HG03060 (cell line): ENCODE measurements at regions not wholly inside any gene's neighbourhood (a gene's known extent, or its start where the extent isn't known, plus 50 kb on each side); places are given as distances from the start of the nearest gene placed in this dataset.

Source experiments
- ATAC-seq: cut with Tn5 transposase; IDR thresholded peaks from one replicate; pipeline ENCODE4 v1.9.1; 2021; ENCODE audit warnings: low read depth, moderate number of reproducible peaks; ENCODE audit not compliant: unreplicated experiment

DNA sequence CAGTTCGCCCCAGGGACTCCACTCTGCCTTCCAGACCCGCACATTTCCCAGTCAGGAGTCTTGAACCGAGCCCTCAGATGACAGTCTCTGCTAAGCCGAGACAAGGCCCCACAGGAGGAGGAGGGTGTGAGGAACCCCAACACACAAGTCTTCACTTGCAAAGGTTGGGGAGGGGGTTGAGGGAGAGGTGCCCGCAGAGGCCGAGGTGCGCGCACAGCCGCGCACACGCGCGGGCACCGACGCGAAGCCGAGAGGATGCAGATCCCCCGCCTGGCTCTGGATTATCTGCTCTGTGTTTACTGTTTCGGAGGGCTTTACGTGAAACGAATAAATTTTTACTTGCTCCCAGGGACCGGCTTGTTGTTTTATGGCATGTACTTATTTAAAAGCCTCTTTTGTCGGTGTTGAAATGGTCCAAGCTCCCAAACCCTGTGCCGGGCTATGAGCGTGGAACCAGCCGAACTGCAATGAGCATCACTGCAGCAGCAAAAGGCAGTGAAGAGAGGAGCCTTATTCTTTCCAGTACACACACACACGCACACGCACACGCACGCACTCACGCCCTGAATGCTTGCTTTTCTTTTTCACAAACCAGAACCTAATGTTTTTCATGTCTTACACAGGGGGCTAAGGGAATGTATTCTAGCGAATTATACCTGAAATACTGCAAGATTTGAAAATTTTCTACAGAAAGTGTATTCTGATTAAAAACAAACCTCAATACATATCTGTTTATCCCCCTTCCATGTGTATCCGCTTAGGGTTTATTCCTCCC, 297.7 kb downstream of the PARP8 start:
- ATAC-seq = no peak

DNA sequence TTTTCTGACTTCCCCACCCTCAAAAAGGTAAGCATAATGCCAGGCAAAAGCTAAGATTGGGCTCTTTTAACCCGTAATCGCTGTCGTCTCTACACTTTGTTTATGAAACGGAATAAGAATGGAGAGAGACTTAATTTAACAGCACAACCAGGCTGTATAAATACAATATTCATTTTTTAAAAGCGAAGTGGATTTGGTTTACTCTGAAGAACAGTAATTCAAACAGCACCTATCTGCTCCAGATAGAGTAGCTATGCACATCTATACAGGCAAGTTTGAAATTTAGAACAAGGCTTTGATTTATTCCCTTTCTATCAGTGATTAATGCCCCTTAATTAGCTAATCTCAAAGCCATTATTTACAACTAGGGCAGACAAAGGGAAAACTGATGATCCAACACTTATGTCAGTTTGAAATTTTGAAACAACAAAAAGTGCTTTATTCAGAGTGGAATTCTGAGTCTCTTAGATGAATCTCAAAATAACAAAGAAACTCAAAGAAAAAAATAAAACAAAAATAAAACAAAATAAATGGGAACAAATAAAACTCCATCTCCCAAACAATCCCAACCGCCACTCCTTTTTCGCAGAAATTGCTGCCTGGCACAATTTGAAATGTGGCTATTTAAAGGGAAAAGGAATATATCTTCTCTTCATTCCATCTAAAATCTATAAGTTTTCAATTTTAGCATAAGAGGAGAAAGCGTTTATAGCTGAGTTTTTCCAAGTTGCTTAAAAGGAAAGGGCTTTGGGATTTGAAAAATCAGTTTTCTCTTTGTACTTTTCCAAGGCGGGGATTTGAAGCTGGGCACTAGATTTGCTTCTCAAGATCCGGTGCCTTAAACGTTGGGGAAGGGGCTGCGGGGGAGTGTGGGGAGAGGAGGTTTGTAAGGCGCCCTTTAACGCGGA, 298.6 kb downstream of the PARP8 start:
- no peak for ATAC-seq

DNA sequence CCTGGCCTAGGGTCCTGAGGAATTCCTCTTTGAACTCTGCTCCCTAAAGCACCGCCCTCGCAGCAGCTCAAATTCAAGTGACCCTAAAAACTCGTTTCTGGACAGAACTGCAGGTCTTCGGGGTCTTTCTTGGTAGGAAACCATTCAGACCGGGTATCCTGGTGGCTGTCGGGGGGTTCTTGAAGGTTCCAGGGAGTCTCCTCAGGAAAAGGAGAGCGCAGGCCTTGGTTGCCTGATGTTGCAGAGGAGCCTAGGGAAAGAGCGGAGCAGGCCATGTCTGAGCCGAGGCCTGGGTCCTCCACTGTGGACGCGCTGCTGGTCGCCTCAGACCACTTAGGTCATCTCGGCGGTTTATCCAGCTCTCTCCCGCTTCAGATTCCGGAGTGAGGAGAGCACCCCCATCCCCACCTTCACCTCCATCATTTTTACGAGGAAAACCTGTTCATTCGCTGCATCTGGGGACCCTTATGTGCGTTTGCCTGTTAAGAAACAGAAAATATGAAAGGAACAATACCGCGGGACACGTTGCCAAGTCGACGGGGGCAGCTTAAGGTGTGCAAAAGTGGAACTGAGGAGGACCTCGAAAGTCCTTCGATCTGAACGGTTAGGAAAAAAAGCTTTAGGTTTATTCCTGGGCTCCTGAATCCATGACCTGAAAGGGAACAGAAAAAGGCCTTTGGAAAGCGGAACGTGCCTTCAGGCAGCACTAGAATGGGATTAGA, 299.4 kb downstream of the PARP8 start:
- ATAC-seq = no peak

DNA sequence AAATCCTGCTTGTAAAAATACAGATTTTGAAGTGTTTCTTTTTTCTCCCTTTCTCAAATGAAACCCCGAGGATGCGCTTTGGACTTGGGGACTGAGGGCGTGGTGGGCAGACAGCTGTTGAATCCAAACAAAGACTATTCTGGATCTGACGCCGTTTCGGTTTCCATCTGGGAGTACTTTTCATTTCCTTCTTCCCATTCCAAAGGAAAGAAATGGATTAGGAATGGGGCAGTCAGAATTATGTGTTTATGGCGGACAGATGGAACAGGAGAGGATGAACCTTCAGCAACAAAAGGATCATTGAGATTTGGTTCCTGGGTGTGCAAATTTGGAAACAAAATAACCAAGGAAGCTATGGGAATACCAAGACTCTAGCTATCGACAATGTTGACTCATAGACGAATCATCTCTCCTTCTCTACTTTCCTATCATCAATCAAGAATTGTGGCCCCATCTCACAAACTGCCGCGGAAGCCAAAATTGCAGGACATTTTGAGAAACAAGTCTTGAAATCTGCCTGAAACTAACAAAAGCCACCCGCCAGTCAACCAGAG, 300.6 kb downstream of the PARP8 start:
- ATAC-seq = no peak

DNA sequence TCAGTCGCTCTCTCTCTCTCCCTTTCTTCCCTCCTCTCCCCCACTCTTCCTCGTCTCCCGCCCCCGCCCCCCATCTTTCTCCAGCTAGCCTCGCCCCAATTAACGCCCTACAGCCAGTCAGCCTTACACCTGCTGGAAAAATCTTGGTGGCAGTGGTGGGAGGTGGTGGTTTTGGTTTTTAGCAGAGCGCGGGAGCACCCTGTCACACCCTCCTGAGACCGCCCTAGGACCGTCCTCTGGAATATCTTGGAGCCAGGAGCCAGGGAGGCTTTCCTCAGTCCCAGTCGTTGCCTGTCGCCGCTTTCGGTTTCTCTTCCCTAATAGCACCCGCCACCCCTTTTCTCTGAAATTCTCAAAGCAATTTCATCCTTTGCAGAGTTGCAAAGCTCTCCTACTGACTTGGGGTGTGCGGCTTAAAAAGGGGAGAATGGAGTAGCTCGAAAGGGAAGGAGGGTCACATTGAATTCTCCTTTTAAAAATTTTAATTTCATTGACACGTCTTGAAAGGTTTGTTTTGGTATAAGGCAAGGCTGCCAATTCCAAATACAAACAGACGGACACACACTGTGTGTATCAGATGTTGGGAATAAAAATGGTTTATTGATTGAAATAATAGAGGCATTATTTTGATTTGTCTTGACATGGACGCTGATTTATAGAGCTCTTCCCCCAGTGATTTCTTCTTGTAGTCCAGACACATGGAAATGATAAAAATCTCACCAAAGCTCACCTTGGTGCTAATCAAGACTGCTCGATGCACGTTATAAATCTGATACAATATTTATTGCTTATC, 301.3 kb downstream of the PARP8 start:
- no peak for ATAC-seq

DNA sequence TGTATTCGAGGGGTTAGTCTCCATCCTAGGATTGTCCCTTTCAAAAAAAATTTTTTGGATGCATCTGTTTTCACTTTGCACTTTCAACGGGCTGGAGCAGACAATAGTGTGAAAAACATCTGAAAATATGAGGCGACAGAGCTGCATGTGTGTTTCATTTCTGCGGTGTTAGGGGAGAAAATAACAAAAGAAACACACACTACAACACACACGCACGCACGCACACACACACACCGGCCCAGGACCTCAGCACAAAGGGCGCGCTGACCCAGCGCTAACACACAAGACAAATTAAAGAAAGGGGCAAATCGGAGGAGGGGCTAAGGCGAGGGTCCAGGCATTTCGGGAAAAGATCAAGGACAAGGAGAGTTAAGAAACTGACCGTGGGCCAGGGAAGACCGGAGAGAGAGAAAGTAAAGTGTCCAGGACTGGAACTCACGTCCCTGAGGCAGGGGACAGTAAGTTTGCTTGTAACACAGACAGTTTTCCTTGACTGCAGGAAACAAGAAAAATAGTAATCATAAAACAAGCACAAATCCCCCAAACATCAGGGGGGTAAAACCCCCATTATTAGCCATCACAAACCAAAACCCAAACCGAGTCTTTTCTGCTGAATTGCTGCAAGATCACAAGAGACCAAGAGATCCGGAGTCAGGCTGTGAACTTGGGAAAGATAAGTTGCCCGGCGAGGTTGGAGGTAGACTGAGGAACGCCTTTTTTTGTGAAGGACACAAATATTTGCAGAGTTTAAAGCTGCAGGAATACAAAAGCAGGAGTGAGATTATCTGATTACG, 302.1 kb downstream of the PARP8 start:
- no peak for ATAC-seq

DNA sequence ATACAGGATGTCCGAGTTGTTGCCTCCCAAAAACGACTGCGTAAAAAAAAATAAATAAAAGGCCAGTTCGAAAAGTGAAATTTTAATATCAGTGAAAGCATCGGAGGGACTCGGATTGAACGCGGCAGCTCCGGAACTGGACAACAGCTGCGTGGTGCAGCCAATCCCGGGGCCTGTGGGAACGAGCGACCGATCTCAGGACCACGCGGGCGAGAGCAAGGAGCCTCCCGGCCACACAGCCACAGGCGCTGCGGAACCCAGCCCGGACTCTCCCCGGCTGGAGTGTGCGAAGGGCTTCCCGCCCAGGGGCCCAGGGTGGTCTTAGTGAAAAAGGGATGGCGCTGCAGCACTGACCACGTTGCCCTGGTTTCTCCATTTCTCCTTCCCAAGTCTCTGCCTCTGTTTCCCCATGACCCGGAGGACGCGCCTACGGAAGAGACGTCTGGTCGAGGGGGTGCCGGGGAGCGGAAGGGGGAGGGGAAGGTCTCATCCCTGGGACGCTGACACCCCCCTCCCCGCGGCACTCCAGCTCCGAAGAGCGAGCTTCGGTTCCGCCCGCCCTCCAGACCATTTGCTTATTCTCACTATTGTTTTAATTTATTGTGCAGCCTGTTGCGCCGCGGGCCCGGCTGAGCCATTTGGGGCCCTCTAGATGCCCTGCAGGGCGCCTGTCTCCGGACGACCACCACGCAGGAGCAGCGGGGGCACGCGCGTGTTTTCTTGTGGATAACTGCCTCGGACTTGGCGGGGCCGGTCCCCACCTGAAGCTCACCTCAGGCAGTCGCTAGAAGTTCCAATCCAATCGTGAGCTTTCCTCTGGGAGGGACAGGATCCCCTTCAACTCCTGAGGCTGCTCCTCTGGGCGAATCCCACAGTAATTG, 303.0 kb downstream of the PARP8 start:
- no peak for ATAC-seq

DNA sequence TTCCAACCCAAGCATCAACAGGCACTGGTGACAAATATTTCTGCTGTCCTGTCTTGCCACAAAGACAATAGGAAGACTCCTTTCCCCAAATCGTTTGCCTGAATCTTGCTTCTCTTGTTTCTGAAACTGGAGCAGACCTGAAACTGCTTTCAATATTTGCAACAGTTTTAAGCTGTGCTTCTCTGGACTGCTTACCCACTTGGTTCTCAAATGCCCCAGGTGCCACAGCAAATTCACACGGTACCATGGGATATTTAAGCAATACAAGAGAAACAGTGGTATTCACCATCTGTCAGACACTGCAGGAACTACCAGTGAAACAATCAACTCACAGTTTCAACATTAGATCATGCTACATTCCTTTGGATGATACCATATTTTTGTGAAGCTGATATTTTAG, 309.4 kb downstream of the PARP8 start:
- ATAC-seq = no peak

DNA sequence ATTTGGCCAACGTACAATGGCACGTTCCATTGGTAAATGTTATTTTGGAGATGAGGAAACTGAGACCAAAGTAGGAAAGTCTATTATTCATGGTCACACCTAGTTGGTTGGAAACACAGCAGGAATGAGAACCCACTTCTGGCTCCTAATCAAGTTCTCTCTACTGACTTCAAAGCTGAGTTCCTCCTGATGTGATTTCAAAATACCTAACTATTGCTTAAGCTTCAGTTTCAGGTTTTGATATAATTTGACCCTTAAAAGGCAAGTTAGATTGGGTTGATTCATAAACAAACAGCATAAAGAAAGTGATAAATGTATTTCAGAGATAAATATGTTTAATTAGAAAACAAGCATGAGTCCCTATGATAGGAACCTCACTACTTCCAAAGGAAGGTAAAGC, 312.5 kb downstream of the PARP8 start:
- ATAC-seq = no peak

DNA sequence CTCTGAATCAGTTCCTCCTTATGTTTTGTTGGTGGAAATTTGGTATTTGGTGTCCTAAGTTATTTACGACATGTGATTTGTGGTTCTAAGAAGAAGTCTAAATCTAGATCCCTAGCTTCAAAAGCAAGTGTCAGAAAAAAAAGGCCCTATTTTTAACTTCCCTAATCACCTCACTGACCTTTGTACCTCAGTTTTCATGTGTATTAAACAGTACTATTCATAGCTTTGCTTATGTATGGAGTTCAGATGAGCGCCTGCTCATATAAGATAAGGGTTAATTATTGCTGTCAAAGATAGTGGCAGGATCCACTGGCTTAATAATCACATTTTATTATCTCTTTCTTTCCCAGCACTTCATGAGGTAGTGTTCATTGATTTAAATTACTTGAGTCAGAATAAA, 318.2 kb downstream of the PARP8 start:
- no peak for ATAC-seq

DNA sequence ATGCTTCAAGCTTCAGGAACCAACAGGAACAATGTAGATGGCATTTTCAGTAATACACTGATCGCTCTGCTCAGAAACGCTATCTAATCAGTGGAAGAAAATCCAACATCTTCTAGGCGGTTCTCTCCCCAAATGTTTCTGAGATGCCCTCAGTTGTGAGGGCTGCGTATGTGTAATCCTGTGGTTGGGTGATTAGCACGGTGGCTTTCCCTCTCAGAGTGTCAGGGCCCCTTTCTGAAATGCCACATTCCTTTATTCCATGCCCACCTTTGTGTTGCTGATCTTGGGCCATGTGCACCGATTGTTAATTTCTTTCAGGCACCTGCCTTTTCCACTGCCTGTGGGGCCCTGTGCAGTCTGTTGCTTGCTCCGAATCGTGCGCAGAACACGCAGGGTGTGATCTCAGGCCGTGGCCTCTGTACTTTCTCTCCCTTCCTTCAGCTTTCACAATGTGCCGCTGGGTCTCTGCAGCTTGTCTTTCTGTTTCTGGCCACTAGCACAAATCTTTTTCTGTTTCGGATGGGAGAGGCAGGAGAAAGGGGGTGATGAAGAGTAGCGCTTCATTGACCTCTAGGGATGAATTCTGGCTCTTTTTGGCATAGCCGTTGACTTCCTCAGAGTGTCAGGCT, 324.0 kb downstream of the PARP8 start:
- no peak for ATAC-seq

DNA sequence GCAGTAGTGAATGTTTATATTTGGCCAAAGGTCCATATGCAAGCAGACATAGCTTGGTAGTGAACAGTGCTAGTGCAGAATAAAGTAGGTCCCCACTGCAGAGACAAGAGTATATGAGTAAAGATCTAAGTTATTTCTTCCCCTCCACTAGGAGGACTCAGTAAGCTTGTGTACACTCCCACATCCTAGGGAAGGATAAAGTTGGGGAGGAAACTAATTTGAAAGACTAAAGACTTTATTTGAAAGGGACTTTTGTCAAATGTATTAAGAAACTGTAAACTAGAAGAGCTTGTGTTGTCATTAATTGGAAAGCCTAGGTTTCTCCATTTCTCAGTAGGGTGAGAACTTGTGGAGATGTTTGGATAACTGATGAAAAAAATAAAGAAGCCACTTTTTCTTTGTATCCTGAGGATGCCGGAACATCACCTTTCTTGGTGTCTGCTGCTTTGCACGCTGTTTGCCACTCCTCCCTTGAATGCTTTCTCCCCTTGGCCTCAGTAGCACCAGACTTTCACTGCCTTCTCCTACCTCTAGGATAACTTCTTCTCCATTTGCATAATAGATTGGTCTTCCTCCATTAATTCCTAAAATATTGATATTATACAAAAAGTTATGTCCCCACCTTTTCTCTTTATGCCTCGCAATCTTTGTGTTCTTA, 329.0 kb downstream of the PARP8 start:
- ATAC-seq = no peak

DNA sequence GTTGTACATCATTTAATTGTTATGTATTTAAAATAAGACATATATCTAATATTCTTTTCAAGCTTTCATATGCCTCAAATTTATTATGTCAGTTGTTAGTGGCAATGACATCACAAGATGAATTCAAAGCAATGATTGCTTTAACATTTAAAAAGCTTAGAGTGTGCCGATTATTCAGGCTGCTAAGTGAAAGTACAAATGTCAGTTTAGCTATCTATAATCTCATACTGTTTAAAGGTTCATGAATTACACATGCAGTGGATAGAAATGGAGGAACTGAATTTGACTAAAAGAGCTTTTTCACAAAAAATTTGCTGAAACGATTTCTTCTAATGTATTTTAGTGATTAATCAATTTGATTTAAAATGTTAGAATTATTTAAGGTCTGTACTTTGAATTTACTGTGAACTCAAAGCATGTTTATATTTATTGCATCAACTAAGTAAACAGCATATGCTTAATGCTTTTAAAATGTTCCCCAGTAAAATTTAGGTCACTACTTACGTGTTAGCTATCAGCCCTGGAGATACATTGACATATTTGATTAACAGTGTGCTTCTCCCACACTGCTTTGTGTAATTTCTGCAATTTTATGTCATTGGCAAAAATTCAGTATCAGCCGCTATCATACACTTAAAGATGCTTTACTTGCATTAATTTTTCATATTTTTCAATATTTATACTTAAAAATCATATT, 334.9 kb downstream of the PARP8 start:
- no peak for ATAC-seq

DNA sequence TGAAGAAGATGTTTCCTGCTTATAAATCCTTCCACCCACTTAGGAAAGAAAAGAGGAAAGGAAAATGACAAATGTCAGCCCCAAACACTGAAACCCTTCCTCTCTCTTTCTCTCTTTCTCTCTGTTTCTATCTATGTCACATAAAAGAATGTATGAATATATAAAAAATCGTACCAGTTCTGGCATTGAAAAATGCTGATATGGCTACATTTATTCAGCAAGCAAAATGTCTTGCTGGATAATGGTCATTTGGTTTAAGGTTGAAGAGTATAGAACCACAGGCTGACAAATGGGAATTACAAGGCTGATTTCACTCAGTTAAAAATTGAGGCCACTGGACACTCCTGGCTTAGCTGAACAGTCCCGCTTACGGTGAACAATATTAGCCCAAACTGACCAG, 335.9 kb downstream of the PARP8 start:
- no peak for ATAC-seq

DNA sequence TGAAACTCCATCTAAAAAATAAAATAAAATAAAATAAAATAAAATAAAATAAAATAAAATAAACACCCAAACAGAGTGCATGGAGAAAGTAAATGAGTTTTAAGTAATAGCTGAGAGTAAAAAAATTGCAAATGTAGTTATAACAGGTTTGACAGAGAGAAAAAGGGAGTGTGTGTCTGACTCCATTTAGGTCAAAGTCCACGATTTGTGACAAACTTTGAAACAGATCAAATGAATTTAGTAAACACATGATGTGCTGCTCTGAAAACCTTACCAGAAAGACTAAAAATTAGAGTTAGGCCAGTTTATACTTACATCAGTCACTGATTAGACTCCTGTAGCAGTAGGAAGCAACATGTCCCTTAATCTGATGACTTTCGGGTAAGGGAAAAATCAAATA, 346.6 kb downstream of the PARP8 start:
- no peak for ATAC-seq

DNA sequence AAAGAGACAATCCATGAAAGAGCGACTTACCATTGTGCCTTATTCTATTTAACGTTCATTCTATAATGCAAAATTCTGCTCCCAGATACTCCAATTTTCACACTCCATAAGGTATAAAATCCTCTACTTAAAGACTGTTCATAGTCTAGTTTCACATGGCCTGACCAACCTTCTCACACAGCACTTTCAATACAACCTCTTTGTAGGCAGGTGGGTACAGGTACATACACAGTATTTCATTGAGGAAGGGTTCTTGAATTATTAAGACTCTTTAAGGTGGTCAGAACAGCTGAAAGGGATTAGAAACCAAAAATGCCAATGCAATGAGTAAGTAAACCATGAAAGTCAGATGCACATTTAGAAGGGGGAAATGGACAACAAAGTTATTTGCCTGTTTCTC, 352.0 kb downstream of the PARP8 start:
- no peak for ATAC-seq

DNA sequence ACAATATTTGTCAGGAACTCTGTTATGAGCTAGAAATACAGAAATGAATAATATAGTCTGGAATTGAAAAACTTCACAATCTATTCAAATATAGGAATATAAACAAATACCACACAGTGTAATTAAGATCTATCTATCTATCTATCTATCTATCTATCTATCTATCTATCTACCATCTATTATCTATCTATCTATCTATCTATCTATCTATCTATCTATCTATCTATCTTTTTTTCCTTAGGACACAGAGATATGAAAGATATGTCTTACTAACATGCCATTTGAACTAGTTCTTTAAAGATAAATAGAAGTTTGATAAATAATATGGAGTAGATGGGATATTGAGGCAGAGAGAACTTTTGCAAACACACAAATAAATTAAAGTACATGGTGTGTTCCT, 357.8 kb downstream of the PARP8 start:
- ATAC-seq = no peak
